GM20431 (cell line): ENCODE measurements at regions not wholly inside any gene's neighbourhood (a gene's known extent, or its start where the extent isn't known, plus 50 kb on each side); places are given as distances from the start of the nearest gene placed in this dataset.
"Not testable (repeated sequence)": the region's sequence is repeated elsewhere in the genome, so short reads cannot be mapped to it uniquely, and the experiment has no call there.

ENCODE experiments used
- in situ Hi-C: fragments of 300-500 bp; cut with MseI, MboI; formaldehyde crosslinking; loops from one replicate; pipeline ENCODE4 v1.15.0; 2020; ENCODE audit warnings: low sequenced_read_pairs; ENCODE audit not compliant: unreplicated experiment

DNA sequence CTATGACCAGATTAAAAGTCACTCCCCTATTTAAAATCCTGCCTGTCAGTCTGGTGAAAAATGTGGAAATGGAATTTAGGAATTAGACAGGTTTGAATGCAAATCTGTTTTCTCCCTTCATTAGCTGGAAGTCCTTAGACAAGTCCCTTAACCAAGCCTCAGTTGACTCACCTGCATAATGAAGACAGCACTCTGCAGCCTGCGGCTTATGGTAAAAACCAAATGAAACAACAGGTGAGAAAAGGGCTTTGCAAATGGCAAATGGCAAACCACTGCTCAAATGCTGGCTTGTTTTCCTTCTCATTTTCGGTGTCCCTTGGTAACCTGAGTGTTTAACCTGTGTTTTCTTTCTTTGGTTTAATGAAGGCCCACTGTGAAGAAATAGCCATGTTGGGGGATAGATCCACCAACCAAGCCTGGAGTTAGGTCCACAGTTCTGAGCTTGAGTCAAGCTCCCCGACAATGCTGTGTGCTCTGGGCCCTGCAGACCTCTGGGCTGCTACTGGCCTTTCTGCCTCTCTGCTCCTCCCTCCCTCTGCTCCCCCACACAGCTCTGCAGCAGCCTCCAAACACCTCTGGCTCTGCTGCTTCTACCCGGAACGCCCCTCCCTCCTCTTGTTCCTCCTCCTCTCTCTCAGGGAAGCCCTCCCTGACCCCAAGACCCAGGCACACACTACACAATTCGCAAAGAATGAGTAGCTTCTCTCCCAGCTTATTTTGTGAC is 641.8 kb downstream of the MATN1 start:
- in situ Hi-C loops = no loop called here

DNA sequence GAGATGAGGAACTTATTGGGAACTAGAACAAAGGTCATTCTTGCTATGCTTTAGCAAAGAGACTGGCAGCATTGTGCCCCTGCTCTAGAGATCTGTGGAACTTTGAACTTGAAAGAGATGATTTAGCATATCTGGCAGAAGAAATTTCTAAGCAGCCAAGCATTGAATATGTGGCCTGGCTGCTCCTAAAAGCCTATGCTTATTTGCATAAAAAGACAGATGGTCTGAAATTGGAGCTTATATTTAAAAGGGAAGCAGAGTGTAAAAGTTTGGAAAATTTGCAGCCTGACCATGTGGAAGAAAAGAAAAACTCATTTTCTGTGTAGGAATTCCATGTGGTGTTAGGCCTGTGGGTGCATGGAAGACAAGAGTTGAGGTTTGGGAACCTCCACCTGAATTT is 647.5 kb downstream of the MATN1 start:
- in situ Hi-C loops = not testable (repeated sequence)

DNA sequence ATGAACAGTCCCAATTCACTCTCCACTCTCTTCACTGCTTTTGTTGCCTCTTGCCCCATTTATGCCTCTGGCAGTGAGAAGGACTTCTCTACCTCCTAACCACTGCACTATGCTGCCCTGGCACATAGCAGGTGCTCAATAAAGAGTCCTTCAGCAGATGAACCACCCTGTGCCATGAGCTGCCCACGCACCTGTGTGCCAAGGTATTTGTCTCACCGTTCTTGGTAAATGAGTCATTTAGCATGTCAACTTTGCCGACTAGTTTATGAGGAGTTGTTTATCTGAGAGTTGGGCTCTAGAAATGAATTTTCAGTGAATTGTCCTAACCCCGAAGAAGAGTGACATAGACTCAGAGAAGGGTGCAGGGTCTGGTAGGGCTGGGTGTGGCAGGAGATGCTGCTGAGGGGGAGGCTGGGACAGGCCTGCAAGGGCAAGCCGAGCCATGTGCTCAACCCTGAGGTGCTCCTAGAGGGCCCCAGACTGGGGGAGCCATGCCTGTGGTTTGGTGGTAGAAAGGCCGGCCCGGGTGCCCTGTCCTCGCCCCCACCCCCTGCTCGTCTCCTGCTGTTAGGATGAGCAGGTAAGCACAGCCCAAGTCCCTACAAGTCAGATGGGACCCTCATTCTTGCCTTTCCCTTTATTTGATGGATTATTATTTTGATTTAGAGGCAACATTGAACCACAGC is 654.5 kb downstream of the MATN1 start:
- in situ Hi-C loops = no loop called here

DNA sequence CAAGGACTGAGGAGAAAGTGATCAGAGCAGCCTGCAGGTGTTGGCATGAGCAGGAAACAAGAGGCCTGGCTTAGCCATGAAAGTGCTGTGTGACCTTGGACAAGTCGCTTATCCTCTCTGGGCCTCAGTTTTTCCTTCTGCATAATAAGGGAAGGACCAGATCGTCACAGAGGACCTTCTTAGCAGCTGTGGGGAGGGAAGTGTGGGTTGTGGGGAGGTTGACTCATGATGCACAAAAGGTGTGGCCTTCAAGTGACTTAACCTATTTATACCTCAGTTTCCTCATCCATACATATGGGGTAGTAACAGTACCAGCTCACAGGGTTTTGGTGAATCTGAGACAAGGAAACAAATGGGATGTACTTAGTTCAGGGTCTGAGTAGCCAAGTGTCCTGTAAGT is 658.8 kb downstream of the MATN1 start:
- in situ Hi-C loops = no loop called here

DNA sequence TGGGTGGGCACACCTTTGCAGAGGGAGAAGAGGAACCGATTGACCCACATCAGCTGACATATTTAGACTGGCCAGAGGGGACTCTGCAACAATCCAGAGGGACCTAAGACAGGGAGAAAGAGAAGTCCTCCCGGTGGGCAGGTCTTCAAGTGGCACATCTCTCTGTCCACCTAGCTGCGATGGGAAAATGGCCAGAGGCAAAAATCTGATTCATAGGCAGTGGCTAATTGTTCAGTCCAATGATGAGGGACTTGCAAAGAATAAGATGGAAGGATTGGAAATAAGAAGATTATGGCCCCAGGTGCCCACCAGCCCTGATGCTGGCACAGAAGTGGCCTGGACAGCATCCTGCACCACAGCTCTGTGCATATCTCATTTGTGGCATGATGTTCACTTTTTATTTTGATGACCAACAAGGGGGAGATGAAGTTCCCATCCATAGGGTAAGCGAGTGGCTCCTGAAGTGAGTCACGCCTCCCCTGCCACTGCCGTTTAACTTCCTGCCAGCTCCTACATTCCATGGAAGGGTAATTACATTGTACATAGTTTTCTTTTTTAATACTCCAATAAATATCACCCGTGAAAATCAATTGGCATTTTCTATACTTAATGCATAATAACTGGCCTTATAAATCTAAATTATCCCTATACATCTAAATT is 659.6 kb downstream of the MATN1 start:
- in situ Hi-C loops = no loop called here

DNA sequence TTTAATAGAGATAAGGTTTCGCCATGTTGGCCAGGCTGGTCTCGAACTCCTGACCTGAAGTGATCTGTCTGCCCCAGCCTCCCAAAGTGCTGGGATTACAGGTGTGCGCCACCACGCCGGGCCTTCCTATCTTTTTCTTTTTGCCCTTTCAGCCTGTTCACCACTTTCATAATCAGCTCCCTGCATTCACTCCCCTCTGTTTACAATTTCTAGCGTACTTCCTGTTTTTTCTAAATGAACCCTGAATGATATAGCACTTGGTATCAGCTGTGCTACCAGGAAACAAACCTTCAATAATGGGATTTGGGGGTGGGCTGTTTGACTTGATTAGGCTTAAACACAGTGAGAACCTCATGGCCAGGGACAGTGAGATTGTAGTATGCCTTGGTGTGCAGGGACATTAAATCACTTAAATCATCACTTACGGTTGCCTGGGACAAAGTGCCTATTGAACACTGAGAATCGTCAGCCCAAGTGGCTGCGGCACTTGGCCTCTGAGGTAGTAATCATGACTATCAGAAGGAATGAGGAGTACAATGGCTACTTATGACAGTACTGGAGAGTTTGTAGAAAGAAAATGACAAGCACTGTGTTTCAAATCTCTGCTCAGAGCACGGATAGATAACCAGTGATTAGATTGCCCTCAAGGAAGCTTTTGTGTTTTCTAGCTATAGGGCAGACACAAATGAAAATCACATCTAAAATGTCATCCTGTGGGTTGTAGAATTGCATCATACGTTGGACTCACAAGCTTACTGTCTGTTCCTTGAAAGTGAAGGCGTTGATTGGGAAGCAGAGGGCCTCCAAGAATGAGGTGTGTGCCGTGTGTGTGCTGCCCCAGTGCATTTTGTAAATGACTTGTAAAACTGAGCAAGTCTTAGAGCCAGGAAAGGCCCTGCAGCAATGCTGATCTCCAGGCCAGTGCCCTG is 661.8 kb downstream of the MATN1 start:
- in situ Hi-C loops = no loop called here

DNA sequence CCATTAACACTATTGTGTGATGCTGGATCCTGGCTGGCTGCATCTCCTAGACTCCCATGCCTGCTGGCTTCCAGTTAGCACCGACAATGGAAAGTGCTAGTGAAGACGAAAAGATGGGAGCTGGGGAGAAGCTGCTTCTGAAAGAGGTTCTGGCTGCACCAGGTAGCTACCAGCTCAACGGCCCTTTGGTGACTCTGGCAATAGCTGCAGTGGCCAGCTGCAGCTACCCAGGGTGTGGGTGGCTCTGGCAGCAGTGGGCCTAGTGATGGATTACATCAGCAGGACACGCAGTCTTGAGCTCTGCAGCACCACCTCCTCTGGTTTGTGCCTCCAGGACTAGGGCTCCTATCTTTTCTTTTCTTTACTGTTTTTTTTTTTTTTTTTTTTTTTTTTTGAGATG is 662.6 kb downstream of the MATN1 start:
- in situ Hi-C loops = no loop called here

DNA sequence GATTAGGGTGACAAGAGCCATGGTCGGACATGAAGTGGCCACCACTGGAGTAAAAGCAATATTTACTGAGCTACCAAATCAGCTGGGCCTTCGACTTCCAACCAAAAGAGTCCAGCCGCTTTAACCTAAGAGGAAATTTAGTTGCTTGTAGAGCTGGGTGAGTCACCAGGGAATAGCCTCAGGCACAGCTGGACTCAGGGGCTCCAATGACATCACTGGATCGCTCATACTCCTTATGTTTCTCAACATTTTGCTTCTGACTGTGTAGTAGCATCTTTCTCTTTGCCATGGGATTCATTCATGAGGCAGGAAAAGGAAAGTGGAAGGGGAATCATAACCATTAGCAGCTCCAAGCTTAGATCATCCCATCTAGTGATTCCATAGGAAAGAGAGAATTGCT is 664.4 kb downstream of the MATN1 start:
- in situ Hi-C loops = no loop called here

DNA sequence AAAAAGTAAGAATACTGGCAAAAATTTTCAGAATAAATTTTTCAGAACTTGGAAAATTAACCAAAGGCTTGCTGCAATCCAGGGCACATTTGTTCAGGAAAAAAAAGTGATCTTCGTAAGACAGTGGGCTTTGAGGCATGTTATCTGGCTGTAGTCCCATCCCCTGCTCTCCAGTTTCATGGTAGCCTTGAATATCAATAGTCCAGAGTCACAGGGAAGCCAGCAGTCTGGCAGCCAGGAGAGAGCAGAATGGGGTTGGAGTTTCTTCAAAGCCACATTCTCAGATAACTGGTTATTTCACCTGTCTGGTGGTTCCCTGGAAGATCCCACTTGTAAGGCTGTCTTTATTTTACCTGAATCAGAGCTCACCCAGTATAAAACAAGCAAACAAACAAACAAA is 669.3 kb downstream of the MATN1 start:
- in situ Hi-C loops = no loop called here

DNA sequence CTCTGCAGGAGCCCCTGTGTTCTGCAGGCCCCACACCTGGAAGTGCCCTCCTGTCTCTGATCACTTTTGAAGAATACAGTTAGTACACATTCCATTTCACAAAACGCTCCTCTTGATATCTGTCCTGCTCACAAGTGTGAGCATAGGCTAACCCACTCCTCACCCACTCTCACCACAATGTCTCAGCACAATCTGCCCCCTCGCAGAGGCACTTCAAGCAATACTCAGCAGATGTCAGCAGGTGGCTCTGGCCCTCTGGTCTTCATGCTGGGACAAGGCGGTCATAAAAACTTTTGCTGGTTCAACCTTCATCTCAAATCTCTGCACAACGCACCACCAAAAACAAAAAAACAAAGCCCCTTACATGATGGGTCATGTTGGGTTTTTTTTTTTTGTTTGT is 671.2 kb downstream of the MATN1 start:
- in situ Hi-C loops = no loop called here

DNA sequence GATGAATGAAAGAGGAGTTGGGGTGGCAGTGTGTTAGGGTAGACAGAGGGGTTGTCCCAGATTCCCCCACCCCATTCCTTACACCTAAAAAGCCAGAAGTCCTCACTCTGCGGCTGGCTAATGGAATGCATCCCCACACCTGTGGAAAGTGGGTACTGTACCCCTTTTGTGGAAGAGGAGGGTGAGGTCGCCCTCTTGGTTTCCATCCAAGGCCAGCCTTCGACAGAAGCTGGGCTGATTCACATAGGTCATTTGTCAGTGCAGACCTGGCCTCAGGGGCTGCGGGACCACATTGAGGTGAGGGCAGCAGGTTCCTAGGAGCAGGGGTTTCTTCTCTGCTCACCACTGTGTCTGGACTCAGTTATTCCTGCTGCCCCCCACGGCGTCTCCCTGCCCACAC is 671.6 kb downstream of the MATN1 start:
- in situ Hi-C loops = no loop called here

DNA sequence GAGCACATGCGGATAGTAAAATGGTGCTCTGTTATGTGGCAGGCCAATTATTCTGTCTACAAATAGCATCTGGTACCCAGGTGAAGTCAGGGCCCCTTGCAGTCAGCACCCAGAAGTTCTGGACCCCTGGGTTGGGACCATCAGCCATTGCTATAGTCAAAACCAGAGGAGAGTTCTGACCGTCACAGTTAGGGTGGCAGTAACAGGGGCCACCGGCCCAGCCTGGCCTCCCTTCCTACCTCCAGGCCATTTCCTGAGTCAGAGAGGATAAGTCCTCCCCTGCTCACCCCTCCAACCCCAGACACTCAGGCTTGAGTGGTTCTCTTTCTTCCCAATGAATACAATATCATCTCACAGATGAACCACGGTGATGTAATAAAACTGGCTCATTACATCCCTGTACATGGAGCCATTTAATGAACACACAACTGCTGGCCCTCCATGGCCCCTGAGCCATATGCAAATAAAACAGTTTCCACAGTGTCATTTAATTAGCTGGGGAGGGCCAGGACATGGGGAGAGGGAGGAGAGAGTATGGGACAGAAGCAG is 673.6 kb downstream of the MATN1 start:
- in situ Hi-C loops = no loop called here

DNA sequence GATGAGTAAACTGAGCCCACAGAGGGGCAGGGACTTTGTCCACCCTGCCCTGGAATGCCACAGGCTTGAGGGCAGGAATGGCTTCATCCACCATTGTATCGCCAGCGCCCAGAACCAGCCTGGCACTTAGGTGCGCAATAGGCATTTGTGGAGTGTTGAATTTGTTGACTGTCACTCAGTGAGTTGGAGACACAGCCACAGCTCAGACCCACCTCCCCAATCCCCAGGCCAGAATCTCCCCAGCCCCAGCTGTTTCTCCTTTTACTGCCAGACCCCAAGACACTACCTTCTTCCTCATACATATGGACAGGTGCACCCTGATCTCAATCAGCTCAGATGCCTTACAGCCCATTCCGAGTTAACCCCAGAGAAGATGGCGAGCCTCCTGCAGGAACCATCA is 674.5 kb downstream of the MATN1 start:
- in situ Hi-C loops = no loop called here

DNA sequence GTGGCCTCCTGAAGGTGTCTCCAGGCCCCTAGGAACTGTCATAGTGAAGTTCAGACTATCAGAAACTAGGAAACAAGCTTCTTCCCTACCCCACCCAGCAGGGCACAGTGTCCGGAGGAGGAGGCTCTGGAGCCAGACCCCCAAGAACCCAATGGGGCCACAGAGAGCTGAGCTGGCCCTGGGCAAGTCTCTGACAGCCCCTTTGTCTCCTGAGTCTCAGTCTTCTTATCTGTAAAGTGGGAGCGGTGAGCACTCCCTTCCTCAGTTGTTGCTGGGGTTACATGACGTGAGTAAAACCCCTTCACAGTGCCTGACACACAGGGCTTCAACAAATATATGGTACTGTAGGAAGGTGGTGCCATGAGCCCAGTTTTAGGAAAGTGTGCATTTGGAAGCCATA is 675.8 kb downstream of the MATN1 start:
- in situ Hi-C loops = no loop called here

DNA sequence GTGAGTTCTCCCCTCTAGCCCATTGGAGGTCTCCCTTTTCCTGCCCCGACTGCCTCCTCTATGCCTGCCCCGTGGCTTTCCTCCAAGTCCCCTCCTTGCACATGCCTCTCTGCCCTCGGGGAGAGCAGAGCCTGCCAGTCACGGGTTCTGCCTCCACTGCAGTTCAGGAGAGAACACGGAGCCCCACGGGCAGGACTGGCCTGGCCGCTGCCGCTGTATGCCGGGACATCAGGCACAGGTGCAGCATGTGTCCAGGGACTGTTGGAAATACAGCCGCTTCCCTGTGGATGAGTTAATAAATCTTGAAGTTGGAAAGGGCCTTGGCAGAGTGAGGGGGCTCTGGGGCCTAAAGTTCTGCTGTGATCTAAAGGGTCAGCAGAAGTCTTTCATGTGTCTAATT is 676.6 kb downstream of the MATN1 start:
- in situ Hi-C loops = no loop called here

DNA sequence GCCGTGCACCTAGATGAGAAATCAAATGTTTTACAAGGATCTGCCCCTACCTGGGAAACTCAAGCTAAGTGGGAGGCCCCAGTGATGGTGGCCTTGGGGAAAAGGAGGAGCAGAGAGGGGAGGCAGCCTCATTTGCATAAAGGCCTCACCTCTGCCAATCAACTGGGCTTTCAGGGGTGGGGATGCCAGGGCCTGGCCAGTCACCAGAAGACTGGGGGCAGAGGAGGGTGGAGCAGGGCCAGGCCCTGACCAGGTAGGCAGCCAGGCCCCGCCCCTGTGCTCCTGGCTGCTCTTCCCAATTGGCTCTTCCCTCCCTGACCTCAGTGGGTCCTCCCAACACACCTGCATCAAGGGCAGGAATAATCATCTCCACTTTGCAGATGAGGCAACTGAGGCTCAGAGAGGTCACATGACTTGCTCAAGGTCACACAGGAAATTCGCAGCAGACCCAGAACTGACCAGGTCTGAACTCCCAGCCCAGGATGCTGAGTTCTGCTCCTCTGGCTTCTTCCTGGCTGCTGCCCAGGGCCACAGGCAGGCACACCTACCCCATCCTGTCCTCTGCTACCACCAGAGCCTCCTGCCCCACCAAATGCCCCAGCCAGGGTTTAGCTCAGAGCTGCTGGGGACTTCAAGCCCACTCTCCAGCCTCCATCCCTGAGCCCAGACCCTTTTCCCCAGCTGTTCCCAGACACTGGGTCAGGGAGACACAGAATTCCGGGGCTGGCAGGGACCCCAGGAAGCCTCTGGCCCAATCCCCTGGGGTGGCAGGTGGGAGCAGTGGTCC is 677.9 kb downstream of the MATN1 start:
- in situ Hi-C loops = no loop called here

DNA sequence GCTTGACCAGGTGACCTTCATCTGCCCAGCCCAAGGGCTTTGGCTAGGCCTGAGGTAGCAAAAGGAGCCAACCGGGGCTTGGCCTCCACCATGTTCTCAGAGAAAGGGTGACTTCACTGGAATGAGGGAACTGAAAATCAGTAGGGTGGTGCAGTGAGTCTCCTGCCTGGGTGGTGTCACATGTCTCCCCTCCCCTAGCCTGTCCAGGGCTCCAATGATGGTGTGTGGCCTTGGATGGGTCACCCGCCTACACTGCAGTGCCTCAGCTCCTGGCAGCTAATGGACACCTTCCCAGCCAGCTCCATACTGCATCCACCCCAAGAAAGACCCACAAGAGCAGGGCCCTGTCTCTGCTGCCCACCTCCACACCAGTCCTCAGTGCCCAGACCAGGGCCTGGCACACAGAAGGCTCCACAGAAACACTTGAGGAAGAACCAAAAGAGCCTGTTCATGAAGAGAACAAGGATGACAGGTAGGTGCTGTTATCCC is 678.7 kb downstream of the MATN1 start:
- in situ Hi-C loops = no loop called here

DNA sequence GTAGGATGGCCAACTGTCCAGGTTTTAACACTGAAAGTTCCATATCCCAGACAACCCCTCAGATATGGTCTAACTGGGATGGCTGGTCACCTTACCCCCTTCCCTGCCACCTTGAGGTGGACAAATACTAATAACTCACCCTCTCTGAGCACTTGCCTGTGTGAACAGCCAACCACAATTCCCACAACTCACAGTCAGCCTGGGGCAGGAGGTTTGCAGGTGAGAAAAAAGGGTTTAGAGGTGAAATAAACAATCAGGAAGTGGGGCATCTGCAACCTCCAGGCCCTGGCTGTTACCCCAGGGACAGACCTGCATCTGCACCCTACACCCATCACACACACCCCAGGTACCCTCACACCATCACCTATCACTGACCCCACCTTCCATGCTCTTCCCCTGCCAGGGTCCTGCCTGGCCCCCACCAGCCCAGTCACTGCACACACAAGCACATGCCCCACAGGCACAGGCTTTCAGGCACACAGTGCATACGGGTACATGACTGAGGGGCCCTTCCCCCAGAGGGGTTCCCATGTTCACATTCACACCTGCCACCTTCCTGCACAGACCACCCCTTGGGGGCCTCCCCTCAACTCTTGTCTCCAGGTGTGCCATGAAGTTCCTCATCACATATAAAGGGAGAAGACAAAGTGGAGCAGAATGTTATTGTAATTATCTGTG is 679.5 kb downstream of the MATN1 start:
- in situ Hi-C loops = no loop called here

DNA sequence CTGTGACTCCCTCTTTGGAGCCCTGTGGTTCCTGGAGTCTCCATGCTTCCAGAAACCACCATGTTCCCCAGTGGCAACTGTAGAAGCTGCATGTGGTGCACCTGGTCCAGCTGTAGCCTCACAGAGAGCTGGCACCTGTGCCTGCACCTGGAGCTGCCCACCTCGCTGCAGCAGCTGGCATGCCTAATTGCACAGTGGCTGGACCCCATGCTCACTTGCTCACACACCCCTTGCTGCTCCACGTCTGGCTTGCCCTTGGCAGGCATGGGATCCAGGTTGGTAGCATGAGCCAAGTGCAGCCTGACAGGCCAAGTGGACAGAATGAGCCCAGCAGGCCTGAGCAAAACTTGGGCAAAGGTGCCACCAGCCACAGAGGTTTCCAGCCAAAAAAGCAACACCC is 680.1 kb downstream of the MATN1 start:
- in situ Hi-C loops = no loop called here
